EL (cell line): ENCODE measurements at regions not wholly inside any gene's neighbourhood (a gene's known extent, or its start where the extent isn't known, plus 50 kb on each side); places are given as distances from the start of the nearest gene placed in this dataset.
"Not testable (repeated sequence)": the region's sequence is repeated elsewhere in the genome, so short reads cannot be mapped to it uniquely, and the experiment has no call there.

ENCODE experiments used
- DNase-seq: peaks from one replicate; pipeline ENCODE4 v3.0.0-alpha.2; 2016

DNA sequence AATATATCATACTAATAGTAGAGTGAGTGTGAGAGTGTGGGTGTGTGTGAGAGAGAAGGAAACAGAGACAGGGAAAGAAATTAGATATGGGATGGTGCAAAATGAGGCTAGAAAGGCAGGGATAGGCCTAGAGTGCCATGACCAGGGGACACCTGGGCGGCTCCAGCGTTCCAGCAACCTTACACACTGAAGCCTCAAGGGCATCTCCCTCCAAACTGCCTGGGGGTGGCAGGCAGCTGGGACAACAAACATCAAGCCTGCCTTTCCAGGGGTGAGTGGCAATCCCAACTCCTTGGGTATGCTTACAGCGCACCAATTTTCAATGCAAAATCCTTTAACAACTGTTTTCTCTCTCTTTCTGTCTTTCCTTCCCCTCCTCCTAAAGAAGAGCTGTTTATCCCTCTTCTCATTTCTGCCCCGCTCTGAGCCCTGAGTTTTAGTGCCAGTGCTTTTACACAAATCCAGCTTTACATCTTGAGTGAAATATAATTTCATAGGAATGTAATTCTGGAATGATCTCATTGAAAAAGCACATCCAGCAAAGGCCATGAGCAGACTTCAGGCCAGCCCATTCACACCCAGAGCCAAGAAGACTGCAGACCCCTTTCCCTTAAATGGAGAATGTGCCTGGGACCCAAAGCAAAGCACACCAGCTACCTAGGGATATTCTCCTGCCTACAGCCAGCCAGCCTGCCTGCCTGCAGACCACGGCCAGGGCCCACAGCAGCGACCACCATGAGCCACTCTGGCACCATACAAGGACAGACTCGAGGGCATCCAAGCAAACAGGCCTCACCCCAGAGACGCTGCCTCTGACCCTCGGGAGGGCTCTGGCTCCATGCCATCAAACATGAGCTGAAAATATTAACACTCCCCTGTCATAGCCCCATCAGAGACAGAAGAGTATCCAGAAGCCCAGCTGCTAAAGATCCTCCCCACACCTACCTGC lies 90.3 kb downstream of the RPL27A start:
- peak; percentile 26 for DNase-seq

- DNase-seq = no peak
These were observed 91.4 kb downstream of the RPL27A start for GRCh38 chr11:8773916-8774539.

GRCh38 chr11:8774916-8775315 lies 92.3 kb downstream of the RPL27A start:
- DNase-seq = not testable (repeated sequence)

DNA sequence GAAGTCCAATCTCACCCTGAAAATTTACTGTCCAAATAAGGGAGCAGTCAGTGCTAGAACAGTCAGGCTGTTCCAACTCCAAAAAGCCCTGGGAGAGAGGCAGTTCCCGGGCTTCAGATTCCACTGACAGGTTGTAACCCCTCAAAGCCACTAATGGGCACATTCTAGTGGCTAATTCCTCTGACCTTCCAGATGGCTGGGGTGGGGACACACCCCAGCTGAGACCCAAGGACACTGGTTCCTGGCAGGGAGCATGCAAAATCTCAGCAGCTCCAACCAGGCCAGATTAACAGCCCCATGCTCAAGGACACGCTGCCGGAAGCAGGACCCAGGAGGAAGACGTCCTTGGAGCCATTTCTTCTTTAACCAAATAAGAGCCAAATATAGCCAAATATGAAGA lies 92.7 kb downstream of the RPL27A start:
- DNase-seq = peak; percentile 36

DNA sequence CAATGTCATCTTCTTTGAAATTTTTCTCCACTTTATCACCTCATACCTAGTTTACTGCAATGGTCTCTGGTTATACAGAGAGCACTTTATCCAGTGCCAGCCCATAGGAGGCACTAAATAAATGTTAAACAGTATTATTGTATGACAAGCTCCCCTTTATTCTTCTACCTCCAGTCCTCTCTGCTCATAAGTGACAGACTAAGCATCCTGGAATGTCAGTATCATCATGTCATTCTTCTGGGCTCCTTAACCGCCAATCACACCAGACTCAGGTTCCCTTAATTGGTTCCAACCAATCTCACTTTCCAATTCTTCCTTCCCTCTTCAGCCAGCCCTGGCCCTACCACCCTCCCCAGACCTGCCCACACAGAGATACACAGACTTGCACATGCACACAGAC lies 93.1 kb downstream of the RPL27A start:
- DNase-seq = no peak

DNA sequence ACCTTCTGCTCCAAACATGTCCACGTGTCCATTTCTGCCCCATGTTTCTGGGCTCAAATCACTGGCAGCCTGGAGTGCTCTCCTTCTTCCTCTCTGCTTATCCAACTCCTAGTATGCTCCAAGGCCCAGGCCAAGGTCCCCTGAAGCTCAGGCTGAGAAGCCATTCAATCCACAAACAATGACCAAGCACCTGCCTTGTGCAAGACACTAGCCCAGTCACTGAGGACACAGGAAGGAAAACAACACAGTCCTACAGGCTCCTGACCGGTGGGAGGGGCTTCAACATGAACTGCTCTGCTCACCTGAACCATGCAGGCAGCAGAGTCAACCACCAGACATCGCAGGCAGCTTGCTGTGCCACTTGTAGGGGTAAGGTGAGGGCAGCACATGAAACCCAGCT lies 93.6 kb downstream of the RPL27A start:
- no peak for DNase-seq

- DNase-seq = peak; percentile 45
These were observed 95.5 kb downstream of the RPL27A start for GRCh38 chr11:8777907-8778767.

DNA sequence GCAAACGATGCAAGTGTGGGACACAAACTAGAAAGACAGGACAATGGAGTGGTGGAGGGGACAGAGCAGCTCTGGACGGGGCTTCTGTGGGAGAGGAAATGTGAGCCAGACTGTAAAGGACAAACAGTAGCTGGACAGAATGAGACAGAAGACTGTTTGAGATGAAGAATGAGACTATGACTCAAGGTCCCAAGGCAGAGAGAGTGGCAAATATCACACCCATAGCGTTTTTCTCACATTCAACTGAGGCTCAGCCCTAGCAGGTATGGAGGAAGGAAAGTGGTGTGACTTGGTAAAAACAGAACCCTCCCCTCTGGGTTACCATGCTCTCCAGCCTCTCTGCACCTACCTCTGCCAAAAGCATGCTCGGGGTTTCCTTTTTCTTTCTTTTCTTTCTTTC lies 96.5 kb downstream of the RPL27A start:
- DNase-seq = no peak

DNA sequence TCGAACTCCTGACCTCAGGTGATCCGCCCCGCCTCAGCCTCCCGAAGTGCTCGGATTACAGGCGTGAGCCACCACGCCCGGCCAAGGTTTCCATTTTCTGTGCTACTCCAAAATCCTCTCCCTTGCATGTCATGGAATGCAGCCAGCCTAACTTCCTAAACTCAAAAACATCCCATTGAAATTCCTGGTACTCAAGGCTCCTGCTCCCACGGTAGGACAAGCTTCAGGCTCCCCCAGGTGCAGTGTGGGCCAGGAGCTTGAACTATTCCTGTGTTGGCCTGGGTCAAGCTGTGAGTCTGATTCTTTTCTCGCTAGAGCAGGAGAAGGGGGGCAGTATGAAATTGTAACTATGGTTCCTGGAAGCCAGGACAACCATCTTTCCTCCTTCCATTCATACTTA lies 97.1 kb downstream of the RPL27A start:
- DNase-seq = no peak

- DNase-seq = no peak
These were observed 102.4 kb downstream of the RPL27A start for GRCh38 chr11:8784954-8785353.

DNA sequence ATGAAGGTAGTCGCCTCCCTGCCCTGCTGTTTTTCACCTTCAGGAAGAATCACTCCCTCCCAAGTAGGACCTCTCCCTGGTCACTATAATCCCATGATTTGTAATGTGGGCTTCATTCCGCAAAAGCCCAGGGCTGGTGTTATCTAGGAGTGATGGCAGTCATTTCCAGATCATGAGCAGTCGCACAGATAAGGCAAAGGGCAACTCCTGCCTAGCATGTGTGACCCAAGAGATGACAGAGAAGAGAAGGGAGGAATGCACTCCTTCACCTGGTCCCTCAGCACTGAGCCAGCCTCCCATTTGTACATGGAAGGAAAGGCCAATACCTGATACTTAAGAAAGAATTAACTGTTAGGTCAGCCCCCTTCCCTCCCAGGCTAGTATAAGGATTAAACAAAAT lies 102.9 kb downstream of the RPL27A start:
- DNase-seq = no peak

DNA sequence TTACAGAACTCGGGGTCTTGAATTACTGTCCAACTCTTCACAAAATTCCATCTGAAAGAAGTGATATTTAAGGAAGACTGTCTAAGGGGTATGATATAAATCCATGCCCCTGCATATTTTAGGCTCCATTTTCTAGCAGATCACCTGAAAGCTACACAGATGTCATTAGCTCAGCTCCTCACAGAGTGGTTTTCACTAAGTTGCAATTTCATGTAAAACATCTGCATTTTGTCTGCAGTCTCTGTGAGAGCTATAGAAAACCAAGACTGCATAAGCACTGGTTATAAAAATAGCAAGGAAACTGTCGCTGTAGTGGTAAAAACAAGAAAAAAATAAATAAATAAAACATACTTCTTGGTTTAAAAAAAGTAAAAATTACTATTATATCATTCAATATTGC lies 103.4 kb downstream of the RPL27A start:
- no peak for DNase-seq

DNA sequence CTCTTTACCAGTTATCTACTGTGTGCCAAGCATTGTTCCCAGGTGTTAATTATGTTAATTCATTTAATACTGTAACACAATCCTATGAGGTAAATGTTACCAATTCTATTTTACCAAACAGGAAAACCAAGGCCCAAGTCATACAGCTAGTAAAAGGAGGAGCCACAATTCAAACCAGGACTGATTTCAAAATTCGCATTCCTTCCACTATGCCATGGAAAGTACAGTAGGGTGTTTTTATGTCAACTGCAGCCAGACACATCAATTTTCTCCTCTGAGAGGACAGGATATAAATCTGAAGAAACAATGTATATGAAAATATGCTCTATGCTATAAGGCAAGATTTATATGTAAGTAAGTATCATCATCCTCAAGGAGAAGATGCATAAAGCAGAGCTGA lies 104.3 kb downstream of the RPL27A start:
- DNase-seq = no peak

DNA sequence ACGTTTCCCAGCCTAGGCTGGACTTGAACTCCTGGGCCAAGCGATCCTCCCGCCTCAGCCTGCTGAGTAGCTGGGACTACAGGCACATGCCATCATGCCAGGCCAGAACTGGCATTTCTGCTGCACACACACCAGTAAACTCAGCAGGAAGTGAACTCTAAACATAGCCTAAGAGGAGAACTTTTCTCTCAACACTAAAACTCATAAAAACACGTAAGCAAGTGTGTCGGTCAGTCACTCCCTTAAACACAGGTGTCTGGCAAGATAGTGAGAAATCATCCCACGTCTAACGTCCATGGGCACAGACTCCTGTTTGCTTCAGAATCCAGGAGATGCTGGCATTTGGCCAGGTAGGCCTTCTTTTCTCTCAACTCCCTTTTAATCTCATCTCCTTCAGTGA lies 104.8 kb downstream of the RPL27A start:
- peak; percentile 20 for DNase-seq

- no peak for DNase-seq
These were observed 106.0 kb downstream of the RPL27A start for GRCh38 chr11:8788616-8789015.

- DNase-seq = no peak
These were observed 107.3 kb downstream of the RPL27A start for GRCh38 chr11:8789864-8790263.

- no peak for DNase-seq
These were observed 108.4 kb downstream of the RPL27A start for GRCh38 chr11:8790968-8791367.

GRCh38 chr11:8792710-8793109 lies 110.1 kb downstream of the RPL27A start:
- no peak for DNase-seq

DNA sequence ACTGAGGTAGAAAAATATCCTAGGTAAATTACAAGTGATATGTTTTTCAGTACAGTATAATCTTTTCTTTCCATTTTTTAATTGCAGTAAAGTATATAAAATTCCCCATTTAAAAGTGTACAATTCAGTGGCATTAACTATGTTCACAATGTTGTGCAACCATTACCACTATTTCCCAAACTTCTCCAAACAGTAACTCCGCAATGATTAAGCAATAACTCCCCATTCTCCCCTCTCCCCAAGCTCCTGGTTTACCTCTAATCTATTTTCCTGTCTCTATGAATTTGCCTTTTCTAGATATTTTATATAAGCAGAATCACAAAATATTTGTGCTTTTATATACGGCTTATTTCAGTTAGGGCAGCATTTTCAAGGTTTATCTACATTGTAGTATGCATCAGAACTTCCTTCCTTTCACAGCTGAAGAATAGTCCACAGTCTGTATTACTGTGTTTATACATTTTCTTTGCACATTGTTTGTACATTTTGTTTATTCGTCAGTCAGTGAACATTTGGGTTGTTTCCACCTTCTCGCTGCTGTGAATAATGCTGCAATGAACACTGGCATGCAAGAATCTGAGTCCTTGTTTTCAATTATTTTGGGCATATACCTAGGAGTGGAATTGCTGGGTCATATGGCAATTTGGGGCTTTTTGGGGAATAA lies 110.7 kb downstream of the RPL27A start:
- no peak for DNase-seq

- no peak for DNase-seq
These were observed 111.5 kb downstream of the RPL27A start for GRCh38 chr11:8794126-8794525.

- DNase-seq = no peak
These were observed 112.1 kb downstream of the RPL27A start for GRCh38 chr11:8794677-8795103.

DNA sequence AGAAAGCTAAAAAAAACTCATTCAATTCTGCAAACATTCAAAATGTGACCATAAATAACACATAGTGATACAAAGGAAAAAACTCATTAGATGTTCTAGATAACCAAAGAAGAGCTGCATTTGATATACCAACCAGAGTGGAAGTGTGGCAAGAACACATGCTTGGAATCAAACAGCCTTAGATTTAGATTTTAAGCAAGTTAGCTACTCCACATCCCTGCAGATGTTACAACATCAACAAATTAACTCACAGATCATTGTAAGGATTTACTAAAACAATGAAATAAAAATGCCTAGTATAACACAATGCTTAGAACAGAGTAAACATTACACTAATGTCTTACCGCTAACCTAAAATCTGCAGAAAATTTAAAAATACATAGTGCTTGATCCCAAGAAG lies 114.0 kb upstream of the AKIP1 start:
- DNase-seq = no peak

GRCh38 chr11:8799273-8799672 lies 111.7 kb upstream of the AKIP1 start:
- no peak for DNase-seq
